IMR-90 (cell line): ENCODE measurements at regions not wholly inside any gene's neighbourhood (a gene's known extent, or its start where the extent isn't known, plus 50 kb on each side); places are given as distances from the start of the nearest gene placed in this dataset.

Experiments used
- ATAC-seq: fragments of 200-7000 bp; cut with Tn5 transposase; 2 replicates; pipeline ENCODE4 v1.9.1; 2020; ENCODE audit warnings: low read depth, mild to moderate bottlenecking, moderate library complexity
- BruUV-seq: library from RNA; stranded (reverse); fragments of 400-500 nt; replicated peaks from 2 replicates; lab custom pipeline; 2021; lab: Mats Ljungman, UMichigan
- CTCF ChIA-PET: fragments of 300-600 bp; formaldehyde crosslinking; extraction: SDS; loops from one replicate; lab custom pipeline; 2021; ENCODE audit warnings: antibody characterized with exemption; lab: Yijun Ruan, JAX
- POLR2A ChIA-PET: fragments of 300-600 bp; sonication (Branson Sonifier 250); formaldehyde crosslinking; loops from one replicate; lab custom pipeline; 2022; ENCODE audit warnings: antibody characterized with exemption; ENCODE audit not compliant: unreplicated experiment; lab: Charles Lee
- DNase-seq: peaks from one replicate; pipeline ENCODE4 v3.0.0; 2013
- H2AFZ ChIP-seq: replicated peaks from 2 replicates; pipeline ENCODE3; 2013; ENCODE audit warnings: low read length, mild to moderate bottlenecking; ENCODE audit not compliant: poor library complexity
- H2AK5ac ChIP-seq: 2 replicates; pipeline ENCODE4 v1.6.1; 2013; ENCODE audit warnings: low read depth, low read length, inconsistent platforms
- H2AK9ac ChIP-seq: replicated peaks from 2 replicates; pipeline ENCODE3; 2013; ENCODE audit warnings: mild to moderate bottlenecking, low read depth, low read length, moderate library complexity; ENCODE audit not compliant: poor library complexity
- H2BK120ac ChIP-seq: 2 replicates; pipeline ENCODE4 v1.6.1; 2013; ENCODE audit warnings: low read depth, low read length, inconsistent platforms
- H2BK15ac ChIP-seq: 3 replicates; pipeline ENCODE4 v1.6.1; 2013; ENCODE audit warnings: low read depth, low read length, inconsistent platforms
- H2BK20ac ChIP-seq: 2 replicates; pipeline ENCODE4 v1.6.1; 2013; ENCODE audit warnings: low read depth, mild to moderate bottlenecking, inconsistent platforms, low read length, moderate library complexity
- H2BK5ac ChIP-seq: 2 replicates; pipeline ENCODE4 v1.6.1; 2013; ENCODE audit warnings: mild to moderate bottlenecking, low read depth, low read length, inconsistent platforms; ENCODE audit not compliant: poor library complexity, severe bottlenecking
- H3K14ac ChIP-seq: replicated peaks from 2 replicates; pipeline ENCODE4 v1.6.1; 2013; ENCODE audit warnings: low read depth, low read length, inconsistent platforms
- H3K18ac ChIP-seq: 2 replicates; pipeline ENCODE4 v1.6.1; 2013; ENCODE audit warnings: low read depth, low read length, control low read depth
- H3K23ac ChIP-seq: 2 replicates; pipeline ENCODE4 v1.6.1; 2013; ENCODE audit warnings: low read depth, low read length, inconsistent platforms
- H3K27ac ChIP-seq: 2 replicates; pipeline ENCODE4 v1.5.1; 2013; ENCODE audit warnings: mild to moderate bottlenecking, control low read depth, low read length; ENCODE audit not compliant: insufficient read depth
- H3K27me3 ChIP-seq: 2 replicates; pipeline ENCODE4 v1.6.1; 2013; ENCODE audit warnings: low read length; ENCODE audit not compliant: control insufficient read depth, insufficient read depth
- H3K36me3 ChIP-seq: 2 replicates; pipeline ENCODE4 v1.6.1; 2013; ENCODE audit warnings: low read length, mixed read lengths; ENCODE audit not compliant: control insufficient read depth, insufficient read depth
- H3K4ac ChIP-seq: 2 replicates; pipeline ENCODE4 v1.6.1; 2013; ENCODE audit warnings: low read depth, low read length, inconsistent platforms
- H3K4me1 ChIP-seq: 2 replicates; pipeline ENCODE4 v1.6.1; 2013; ENCODE audit warnings: low read length, mixed read lengths; ENCODE audit not compliant: control insufficient read depth, insufficient read depth
- H3K4me2 ChIP-seq: 2 replicates; pipeline ENCODE4 v1.6.1; 2013; ENCODE audit warnings: low read depth, mild to moderate bottlenecking, control low read depth, low read length, moderate library complexity
- H3K4me3 ChIP-seq: 2 replicates; pipeline ENCODE4 v1.5.1; 2013; ENCODE audit warnings: low read depth, mild to moderate bottlenecking, control low read depth, low read length, moderate library complexity; ENCODE audit not compliant: insufficient read depth
- H3K56ac ChIP-seq: 2 replicates; pipeline ENCODE4 v1.6.1; 2013; ENCODE audit warnings: low read length, inconsistent platforms; ENCODE audit not compliant: insufficient read depth; ENCODE audit errors: extremely low read depth
- H3K79me1 ChIP-seq, 2 experiments: 2 replicates each; pipeline ENCODE4 v1.6.1; 2013; ENCODE audit warnings: low read length in 2 of 2, inconsistent platforms in 1 of 2, low read depth in 1 of 2
- H3K9ac ChIP-seq: 2 replicates; pipeline ENCODE4 v1.6.1; 2013; ENCODE audit warnings: low read depth, low read length, control low read depth
- H3K9me1 ChIP-seq: 2 replicates; pipeline ENCODE4 v1.6.1; 2013; ENCODE audit warnings: low read length, inconsistent platforms; ENCODE audit not compliant: insufficient read depth
- H3K9me3 ChIP-seq: 2 replicates; pipeline ENCODE4 v1.6.1; 2013; ENCODE audit warnings: low read length; ENCODE audit not compliant: control insufficient read depth, insufficient read depth
- H4K20me1 ChIP-seq: 2 replicates; pipeline ENCODE4 v1.6.1; 2013; ENCODE audit warnings: low read length, inconsistent platforms; ENCODE audit not compliant: insufficient read depth
- H4K5ac ChIP-seq: 2 replicates; pipeline ENCODE4 v1.6.1; 2013; ENCODE audit warnings: mild to moderate bottlenecking, low read depth, low read length, control low read depth
- H4K8ac ChIP-seq, 2 experiments: 2 replicates each; pipeline ENCODE4 v1.6.1; 2013; ENCODE audit warnings: low read depth in 2 of 2, low read length in 2 of 2, control low read depth in 1 of 2, inconsistent platforms in 1 of 2
- H4K91ac ChIP-seq: 2 replicates; pipeline ENCODE4 v1.6.1; 2013; ENCODE audit warnings: low read depth, low read length, inconsistent platforms; ENCODE audit not compliant: insufficient read depth
- BHLHE40 ChIP-seq: fragments of 150-350 bp; IDR thresholded peaks from 2 replicates; pipeline ENCODE4 v1.6.1; 2016; ENCODE audit warnings: mild to moderate bottlenecking, low read depth, low read length
- CEBPB ChIP-seq: IDR thresholded peaks from 2 replicates; pipeline ENCODE4 v1.6.1; 2012; ENCODE audit warnings: low read depth, low read length, improper control_type of control experiment
- CHD1 ChIP-seq: IDR thresholded peaks from 2 replicates; pipeline ENCODE4 v1.6.1; 2012; ENCODE audit warnings: low read depth, low read length, improper control_type of control experiment
- CTCF ChIP-seq: conservative IDR thresholded peaks from 2 replicates; pipeline ENCODE4 v1.5.1; 2012; ENCODE audit warnings: mild to moderate bottlenecking, low read depth, low read length, improper control_type of control experiment
- ELK1 ChIP-seq: fragments of 150-350 bp; IDR thresholded peaks from 2 replicates; pipeline ENCODE4 v1.6.1; 2016; ENCODE audit warnings: low read depth, mild to moderate bottlenecking, low read length, moderate library complexity, borderline replicate concordance
- FOS ChIP-seq: fragments of 150-350 bp; IDR thresholded peaks from 2 replicates; pipeline ENCODE4 v1.6.1; 2016; ENCODE audit warnings: low read depth, low read length
- MAFK ChIP-seq: IDR thresholded peaks from 2 replicates; pipeline ENCODE4 v1.6.1; 2012; ENCODE audit warnings: low read depth, low read length, improper control_type of control experiment
- MAZ ChIP-seq: IDR thresholded peaks from 2 replicates; pipeline ENCODE4 v1.6.1; 2012; ENCODE audit warnings: low read depth, mild to moderate bottlenecking, low read length, improper control_type of control experiment, moderate library complexity, borderline replicate concordance
- MXI1 ChIP-seq: IDR thresholded peaks from 2 replicates; pipeline ENCODE4 v1.6.1; 2012; ENCODE audit warnings: low read depth, mild to moderate bottlenecking, low read length, moderate library complexity, borderline replicate concordance
- NFE2L2 ChIP-seq: fragments of 150-350 bp; IDR thresholded peaks from 2 replicates; pipeline ENCODE4 v1.6.1; 2016; ENCODE audit warnings: low read depth, mild to moderate bottlenecking, low read length
- POLR2A ChIP-seq: IDR thresholded peaks from 2 replicates; pipeline ENCODE4 v1.6.1; 2012; ENCODE audit warnings: mild to moderate bottlenecking, low read depth, low read length
- RAD21 ChIP-seq: IDR thresholded peaks from 2 replicates; pipeline ENCODE4 v1.6.1; 2012; ENCODE audit warnings: low read length, improper control_type of control experiment
- RCOR1 ChIP-seq: IDR thresholded peaks from 2 replicates; pipeline ENCODE4 v1.6.1; 2012; ENCODE audit warnings: mild to moderate bottlenecking, low read length, improper control_type of control experiment; ENCODE audit not compliant: insufficient replicate concordance
- RFX5 ChIP-seq: IDR thresholded peaks from 2 replicates; pipeline ENCODE4 v1.8.0; 2012; ENCODE audit warnings: low read depth, mild to moderate bottlenecking, low read length, moderate library complexity
- SMC3 ChIP-seq: fragments of 150-350 bp; IDR thresholded peaks from 2 replicates; pipeline ENCODE4 v1.6.1; 2016; ENCODE audit warnings: low read depth, mild to moderate bottlenecking, antibody characterized with exemption, low read length, moderate library complexity
- USF2 ChIP-seq: fragments of 150-350 bp; IDR thresholded peaks from 2 replicates; pipeline ENCODE4 v1.6.1; 2017; ENCODE audit warnings: mild to moderate bottlenecking, antibody characterized with exemption, low read length, low read depth
- WGBS, 2 experiments: methylation state at CpG; one replicate each; pipeline versions ENCODE4 v1.1.5 to v1.1.7; 2013; ENCODE audit warnings: missing lambda C conversion rate in 2 of 2; ENCODE audit not compliant: insufficient read length in 1 of 2; ENCODE audit errors: extremely low coverage in 2 of 2; 5-methylcytosine and 5-hydroxymethylcytosine counted together
- dilution Hi-C: fragments of 300-500 bp; cut with HindIII; formaldehyde crosslinking; loops from one replicate; pipeline ENCODE4 v1.14.3; 2018; ENCODE audit warnings: low sequenced_read_pairs; ENCODE audit not compliant: unreplicated experiment
- in situ Hi-C: fragments of 300-500 bp; cut with MboI; formaldehyde crosslinking; loops from 3 replicates; pipeline ENCODE4 v1.14.3; 2019; ENCODE audit warnings: low sequenced_read_pairs, inconsistent platforms, mixed read lengths
- intact Hi-C: fragments of 100-400 bp; cut with micrococcal nuclease; formaldehyde crosslinking; loops from 2 replicates; pipeline ENCODE4 v1.10.0; 2022

- dilution Hi-C loops, result no loop called here
- no CpG with 5 or more reads among the region's 3 CpGs for WGBS, 2 experiments
- no peak overlapping the region for H2AK9ac ChIP-seq
Observed at GRCh38 chr1:63027176-63027575, 243.2 kb downstream of the ATG4C start.

More at GRCh38 chr1:63027176-63027575, 243.2 kb downstream of the ATG4C start:
- Histone ChIP-seq H3K9me3 (no peaks in the 10 kb centered on the region), H3K4me3 (no peak overlapping the region), H3K23ac (no peak overlapping the region), H3K27ac (no peak overlapping the region), H3K27me3 (no peaks in the 10 kb centered on the region), H4K8ac (no peak overlapping the region), H4K91ac (no peak overlapping the region), H2BK20ac (no peak overlapping the region), H4K20me1 (no peaks in the 10 kb centered on the region), H3K9ac (no peak overlapping the region), H2AFZ (no peak overlapping the region), H3K4me2 (no peak overlapping the region), H3K9me1 (no peaks in the 10 kb centered on the region), H3K14ac (no peak overlapping the region), H2BK120ac (no peak overlapping the region), H3K36me3 (no peaks in the 10 kb centered on the region), H3K18ac (no peak overlapping the region), H3K79me1 (no peaks in the 10 kb centered on the region), H2BK5ac (no peak overlapping the region), H2BK15ac (no peak overlapping the region), H4K5ac (no peak overlapping the region), H2AK5ac (no peak overlapping the region), H3K56ac (no peak overlapping the region), H3K4ac (no peak overlapping the region), H3K4me1 (no peaks in the 10 kb centered on the region)
- ChIA-PET POLR2A (no interaction called here), CTCF (no interaction called here)
- no peak for DNase-seq
- in situ Hi-C loops, result no loop called here
- intact Hi-C loops, result no loop called here
- no TSS peak for BruUV-seq
- ATAC-seq, result no peak
- TF ChIP-seq USF2, result no peak
- TF ChIP-seq RCOR1, result no peak
- TF ChIP-seq SMC3, result no peak
- TF ChIP-seq BHLHE40, result no peak
- TF ChIP-seq POLR2A, result no peak
- TF ChIP-seq ELK1, result no peak
- TF ChIP-seq RFX5, result no peak
- TF ChIP-seq FOS, result no peak
- no peak for TF ChIP-seq RAD21
- no peak for TF ChIP-seq MAFK
- TF ChIP-seq CHD1, result no peak
- no peak for TF ChIP-seq MXI1
- no peak for TF ChIP-seq CTCF
- TF ChIP-seq MAZ, result no peak
- TF ChIP-seq CEBPB, result no peak
- no peak for TF ChIP-seq NFE2L2
